H1 (cell line): ENCODE measurements at regions not wholly inside any gene's neighbourhood (a gene's known extent, or its start where the extent isn't known, plus 50 kb on each side); places are given as distances from the start of the nearest gene placed in this dataset.

Experiments
- CTCF ChIA-PET: fragments of 300-600 bp; sonication (Branson Sonifier 250); formaldehyde crosslinking; loops from one replicate; lab custom pipeline; 2021; ENCODE audit not compliant: partially characterized antibody; lab: Charles Lee
- POLR2A ChIA-PET: fragments of 300-600 bp; sonication (Branson Sonifier 250); formaldehyde crosslinking; loops from one replicate; lab custom pipeline; 2021; ENCODE audit warnings: inconsistent platforms; ENCODE audit not compliant: partially characterized antibody; lab: Charles Lee
- DNase-seq, 2 experiments: peaks; one replicate each; pipeline versions ENCODE4 v3.0.0 to v3.0.0-alpha.2; 2010 to 2022; ENCODE audit warnings: low spot score in 2 of 2, low read depth in 1 of 2, mixed read lengths in 1 of 2
- FAIRE-seq: peaks from 2 replicates; lab custom pipeline; 2011; peaks lifted over from hg19 to GRCh38; lab: Jason Lieb, UNC
- H2AFZ ChIP-seq: 2 replicates; pipeline ENCODE4 v1.8.1; 2012; ENCODE audit warnings: low read length, inconsistent platforms
- H2AK5ac ChIP-seq: 2 replicates; pipeline ENCODE4 v1.6.1; 2013; ENCODE audit warnings: low read depth, low read length
- H2BK120ac ChIP-seq: replicated peaks from 2 replicates; pipeline ENCODE3; 2013; ENCODE audit warnings: low read depth, low read length, inconsistent platforms
- H2BK12ac ChIP-seq: 2 replicates; pipeline ENCODE4 v1.6.1; 2013; ENCODE audit warnings: low read depth, low read length
- H2BK15ac ChIP-seq: 2 replicates; pipeline ENCODE4 v1.6.1; 2013; ENCODE audit warnings: low read length
- H2BK20ac ChIP-seq: 2 replicates; pipeline ENCODE4 v1.6.1; 2013; ENCODE audit warnings: low read length
- H2BK5ac ChIP-seq: 2 replicates; pipeline ENCODE4 v1.6.1; 2013; ENCODE audit warnings: low read depth, low read length
- H3K14ac ChIP-seq: 2 replicates; pipeline ENCODE4 v1.6.1; 2013; ENCODE audit warnings: inconsistent platforms; ENCODE audit not compliant: insufficient read length
- H3K18ac ChIP-seq: 2 replicates; pipeline ENCODE4 v1.6.1; 2013; ENCODE audit warnings: low read length; ENCODE audit errors: extremely low read depth
- H3K23ac ChIP-seq: 2 replicates; pipeline ENCODE4 v1.6.1; 2013; ENCODE audit warnings: inconsistent platforms; ENCODE audit not compliant: insufficient read length
- H3K23me2 ChIP-seq: 2 replicates; pipeline ENCODE4 v1.6.1; 2013; ENCODE audit warnings: low read depth, low read length
- H3K27ac ChIP-seq: 2 replicates; pipeline ENCODE4 v1.6.1; 2011; ENCODE audit warnings: low read depth, low read length, inconsistent platforms
- H3K27me3 ChIP-seq, 4 experiments: replicated peaks in 1 of 4; 1 replicate in 1 of 4; 2 replicates in 3 of 4; pipeline versions ENCODE4 v1.6.1 to v1.8.1; 2011 to 2013; ENCODE audit warnings: low read length in 3 of 4, mild to moderate bottlenecking in 3 of 4, inconsistent platforms in 2 of 4, mixed read lengths in 2 of 4, moderate library complexity in 1 of 4; ENCODE audit not compliant: control insufficient read depth in 3 of 4, insufficient read depth in 3 of 4; ENCODE audit errors: extremely low read depth in 1 of 4
- H3K36me3 ChIP-seq, 4 experiments: 2 replicates each; pipeline versions ENCODE4 v1.6.1 to v1.8.1; 2011 to 2013; ENCODE audit warnings: mild to moderate bottlenecking in 4 of 4, low read length in 3 of 4, moderate library complexity in 2 of 4, control low read depth in 1 of 4, inconsistent platforms in 1 of 4; ENCODE audit not compliant: insufficient read depth in 4 of 4, control insufficient read depth in 2 of 4
- H3K4ac ChIP-seq: replicated peaks from 2 replicates; pipeline ENCODE3; 2013; ENCODE audit warnings: low read length, low read depth, mixed read lengths, inconsistent platforms; ENCODE audit not compliant: insufficient read length
- H3K4me1 ChIP-seq, 4 experiments: replicated peaks in 1 of 4; 1 replicate in 1 of 4; 2 replicates in 3 of 4; pipeline versions ENCODE4 v1.6.1 to v1.8.1; 2011 to 2013; ENCODE audit warnings: low read length in 3 of 4, inconsistent platforms in 2 of 4, mixed read lengths in 1 of 4; ENCODE audit not compliant: insufficient read depth in 4 of 4, control insufficient read depth in 3 of 4
- H3K4me2 ChIP-seq, 2 experiments: 2 replicates each; pipeline versions ENCODE4 v1.6.1 to v1.8.1; 2011 to 2013; ENCODE audit warnings: low read depth in 2 of 2, low read length in 2 of 2, control low read depth in 1 of 2, inconsistent platforms in 1 of 2, mild to moderate bottlenecking in 1 of 2; ENCODE audit not compliant: insufficient read depth in 1 of 2
- H3K4me3 ChIP-seq, 4 experiments: fragments of 200-600, 300-600 bp in 1 of 4; sonication (generic), shearing (Covaris generic), sonication (Bioruptor Twin) in 1 of 4; 2 replicates each; pipeline versions ENCODE4 v1.5.1 to v1.8.1; 2011 to 2016; ENCODE audit warnings: low read length in 4 of 4, low read depth in 3 of 4, control low read depth in 2 of 4, inconsistent platforms in 2 of 4, mild to moderate bottlenecking in 2 of 4, mixed read lengths in 1 of 4, moderate library complexity in 1 of 4; ENCODE audit not compliant: insufficient read depth in 2 of 4; ENCODE audit errors: extremely low read depth in 1 of 4
- H3K56ac ChIP-seq: replicated peaks from 2 replicates; pipeline ENCODE3; 2013; ENCODE audit warnings: low read depth, mild to moderate bottlenecking, mixed read lengths, low read length, inconsistent platforms; ENCODE audit not compliant: insufficient read length
- H3K79me1 ChIP-seq: 2 replicates; pipeline ENCODE4 v1.6.1; 2013; ENCODE audit warnings: low read depth, low read length, control low read depth
- H3K79me2 ChIP-seq, 2 experiments: 2 replicates each; pipeline versions ENCODE4 v1.6.1 to v1.8.1; 2012 to 2013; ENCODE audit warnings: low read length in 2 of 2, mild to moderate bottlenecking in 2 of 2, inconsistent platforms in 1 of 2; ENCODE audit not compliant: insufficient read depth in 2 of 2, control insufficient read depth in 1 of 2
- H3K9ac ChIP-seq, 4 experiments: replicated peaks in 1 of 4; 1 replicate in 1 of 4; 2 replicates in 3 of 4; pipeline versions ENCODE4 v1.6.1 to v1.8.1; 2011 to 2013; ENCODE audit warnings: low read depth in 3 of 4, low read length in 3 of 4, control low read depth in 2 of 4, mild to moderate bottlenecking in 2 of 4, moderate library complexity in 2 of 4, inconsistent platforms in 1 of 4; ENCODE audit errors: extremely low read depth in 1 of 4
- H3K9me3 ChIP-seq, 2 experiments: 2 replicates each; pipeline versions ENCODE4 v1.6.1 to v1.8.1; 2012 to 2013; ENCODE audit warnings: mild to moderate bottlenecking in 2 of 2, moderate library complexity in 2 of 2, control low read depth in 1 of 2, inconsistent platforms in 1 of 2, low read depth in 1 of 2, low read length in 1 of 2, mixed read lengths in 1 of 2; ENCODE audit not compliant: insufficient read depth in 2 of 2
- H4K20me1 ChIP-seq, 2 experiments: replicated peaks in 1 of 2; 2 replicates each; pipeline versions ENCODE3 to v1.8.1; 2011 to 2013; ENCODE audit warnings: inconsistent platforms in 2 of 2, low read length in 2 of 2, mild to moderate bottlenecking in 1 of 2; ENCODE audit not compliant: insufficient read depth in 2 of 2, control insufficient read depth in 1 of 2
- H4K5ac ChIP-seq: 2 replicates; pipeline ENCODE4 v1.6.1; 2013; ENCODE audit warnings: low read length, low read depth, mixed read lengths, inconsistent platforms; ENCODE audit not compliant: insufficient read length
- H4K8ac ChIP-seq: 2 replicates; pipeline ENCODE4 v1.8.0; 2013; ENCODE audit warnings: mild to moderate bottlenecking, moderate library complexity, low read length, inconsistent platforms; ENCODE audit not compliant: insufficient read depth; ENCODE audit errors: extremely low read depth
- H4K91ac ChIP-seq: replicated peaks from 2 replicates; pipeline ENCODE3; 2013; ENCODE audit warnings: low read length, mixed read lengths, inconsistent platforms; ENCODE audit not compliant: insufficient read length
- KDM1A ChIP-seq: fragments of 200-600, 300-600 bp; sonication (generic); IDR thresholded peaks from 2 replicates; pipeline ENCODE4 v1.7.1; 2016; ENCODE audit warnings: mild to moderate bottlenecking, low read length, borderline replicate concordance
- POLR2A ChIP-seq, 2 experiments: IDR thresholded peaks; 1 replicate in 1 of 2; 2 replicates in 1 of 2; pipeline ENCODE4 v1.6.1; 2011; ENCODE audit warnings: low read depth in 2 of 2, low read length in 2 of 2, mild to moderate bottlenecking in 2 of 2; ENCODE audit errors: control extremely low read depth in 1 of 2
- POLR2AphosphoS5 ChIP-seq: IDR thresholded peaks from 2 replicates; pipeline ENCODE4 v1.6.1; 2011; ENCODE audit warnings: low read depth, low read length
- RBBP5 ChIP-seq: IDR thresholded peaks from 2 replicates; pipeline ENCODE4 v1.7.1; 2012; ENCODE audit warnings: low read depth, mild to moderate bottlenecking, inconsistent platforms, low read length, moderate library complexity, borderline replicate concordance
- SAP30 ChIP-seq: fragments of 300-600 bp; sonication (generic); IDR thresholded peaks from 2 replicates; pipeline ENCODE4 v1.7.1; 2012; ENCODE audit warnings: low read length, moderate library complexity, mild to moderate bottlenecking, inconsistent platforms; ENCODE audit not compliant: insufficient read depth, insufficient replicate concordance
- SIRT6 ChIP-seq: IDR thresholded peaks from one replicate; pipeline ENCODE4 v1.7.1; 2012; ENCODE audit warnings: low read length, inconsistent platforms
- SIX5 ChIP-seq: IDR thresholded peaks from 2 replicates; pipeline ENCODE4 v1.6.1; 2011; ENCODE audit warnings: mild to moderate bottlenecking, low read depth, low read length
- SP1 ChIP-seq: IDR thresholded peaks from 2 replicates; pipeline ENCODE4 v1.6.1; 2011; ENCODE audit warnings: low read depth, low read length
- WGBS, 2 experiments: shearing (Covaris generic) in 1 of 2; methylation state at CpG; one replicate each; pipeline versions ENCODE4 v1.1.6 to v1.1.7; 2013 to 2015; ENCODE audit warnings: low lambda C conversion rate in 2 of 2, mixed read lengths in 2 of 2, inconsistent platforms in 1 of 2, low coverage in 1 of 2, missing lambda C conversion rate in 1 of 2; ENCODE audit not compliant: insufficient replicate concordance in 2 of 2, insufficient coverage in 1 of 2, insufficient read length in 1 of 2; ENCODE audit errors: extremely low coverage in 1 of 2, missing lambda C conversion rate in 1 of 2; 5-methylcytosine and 5-hydroxymethylcytosine counted together
- TF ChIP-seq, protein P1 (sequence below): IDR thresholded peaks from 2 replicates; pipeline ENCODE4 v1.6.1; 2011; ENCODE audit warnings: low read depth, mild to moderate bottlenecking, low read length; ENCODE audit not compliant: insufficient read depth
- TF ChIP-seq, protein P2 (sequence below), 3 experiments: IDR thresholded peaks; 1 replicate in 2 of 3; 2 replicates in 1 of 3; pipeline versions ENCODE4 v1.5.1 to v1.6.1; 2011; ENCODE audit warnings: low read length in 3 of 3, mild to moderate bottlenecking in 3 of 3, inconsistent platforms in 2 of 3, low read depth in 1 of 3, moderate library complexity in 1 of 3; ENCODE audit not compliant: insufficient read depth in 1 of 3; ENCODE audit errors: control extremely low read depth in 1 of 3

DNA sequence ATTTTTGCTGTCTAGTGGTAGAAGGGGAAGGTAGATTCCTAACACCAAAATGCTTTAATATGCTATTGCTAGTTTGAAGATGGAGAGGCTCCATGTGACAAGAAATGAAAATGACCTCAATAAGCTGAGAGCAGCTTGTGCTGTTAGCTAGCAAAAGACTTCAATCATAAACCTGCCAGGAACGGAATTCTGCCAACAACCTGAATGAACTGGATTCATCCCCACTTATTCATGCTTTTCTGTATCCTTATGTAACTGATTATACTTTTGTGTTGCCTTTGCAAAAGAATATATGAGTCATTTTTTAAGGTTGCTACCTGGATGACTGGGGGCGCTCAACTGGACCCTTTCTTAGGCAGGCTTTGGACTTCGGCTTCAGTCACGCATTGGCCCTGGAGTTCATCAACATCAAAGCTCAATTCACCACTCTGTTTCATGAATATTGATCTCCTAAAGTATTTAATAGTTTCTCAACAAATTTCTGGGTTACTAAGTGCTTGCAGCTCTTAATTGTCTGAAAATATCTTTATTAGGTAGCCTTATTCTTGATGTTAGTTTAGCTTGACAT is 97.5 kb upstream of the KCNJ3 start:
- ChIA-PET CTCF (interaction anchor here (2.2 kb wide), 1 partner anchor 23 kb away, joined by 9 read pairs; no protein-coding TSS in a partner anchor), POLR2A (no interaction called here)
- Histone ChIP-seq H2AFZ (0 out of 2 replicates have a peak overlapping the region, but pooled peaks have one; percentile 12), H3K4ac (no peak overlapping the region), H2BK15ac (no peak overlapping the region), H2AK5ac (no peak overlapping the region), H2BK120ac (no peak overlapping the region), H3K79me1 (no peaks in the 10 kb centered on the region), H3K27me3 (no peaks in the 10 kb centered on the region), H2BK12ac (no peak overlapping the region), H3K4me1 (no peaks in the 10 kb centered on the region), H3K14ac (no peak overlapping the region), H3K23ac (no peak overlapping the region), H3K18ac (no peak overlapping the region), H3K56ac (no peak overlapping the region), H2BK5ac (no peak overlapping the region), H4K20me1 (no peaks in the 10 kb centered on the region), H3K9ac (no peak overlapping the region), H3K36me3 (no peaks in the 10 kb centered on the region), H3K4me3 (no peak overlapping the region), H3K27ac (no peak overlapping the region), H3K79me2 (no peaks in the 10 kb centered on the region), H2BK20ac (no peak overlapping the region), H3K9me3 (no peaks in the 10 kb centered on the region), H4K91ac (no peak overlapping the region), H3K4me2 (no peak overlapping the region), H4K8ac (no peak overlapping the region), H3K23me2 (no peaks in the 10 kb centered on the region), H4K5ac (no peak overlapping the region)
- FAIRE-seq (no peak), DNase-seq (no peak)
- WGBS, 2 experiments: 96% methylated on average over 4 of the region's 4 CpGs; no CpG with 5 or more reads in 1 of the 2 experiments
- TF ChIP-seq POLR2AphosphoS5 (no peak), KDM1A (no peak), SIX5 (no peak), POLR2A (IDR thresholded peaks at IDR 0.05; ENCODE audit: control extremely low read depth in 1 of 2, low read depth in 2 of 2, low read length in 2 of 2) (no peak), SIRT6 (no peak), RBBP5 (no peak), SAP30 (no peak), SP1 (no peak)
- TF ChIP-seq, protein P1, sequence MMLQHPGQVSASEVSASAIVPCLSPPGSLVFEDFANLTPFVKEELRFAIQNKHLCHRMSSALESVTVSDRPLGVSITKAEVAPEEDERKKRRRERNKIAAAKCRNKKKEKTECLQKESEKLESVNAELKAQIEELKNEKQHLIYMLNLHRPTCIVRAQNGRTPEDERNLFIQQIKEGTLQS: no peak
- TF ChIP-seq, protein P2, sequence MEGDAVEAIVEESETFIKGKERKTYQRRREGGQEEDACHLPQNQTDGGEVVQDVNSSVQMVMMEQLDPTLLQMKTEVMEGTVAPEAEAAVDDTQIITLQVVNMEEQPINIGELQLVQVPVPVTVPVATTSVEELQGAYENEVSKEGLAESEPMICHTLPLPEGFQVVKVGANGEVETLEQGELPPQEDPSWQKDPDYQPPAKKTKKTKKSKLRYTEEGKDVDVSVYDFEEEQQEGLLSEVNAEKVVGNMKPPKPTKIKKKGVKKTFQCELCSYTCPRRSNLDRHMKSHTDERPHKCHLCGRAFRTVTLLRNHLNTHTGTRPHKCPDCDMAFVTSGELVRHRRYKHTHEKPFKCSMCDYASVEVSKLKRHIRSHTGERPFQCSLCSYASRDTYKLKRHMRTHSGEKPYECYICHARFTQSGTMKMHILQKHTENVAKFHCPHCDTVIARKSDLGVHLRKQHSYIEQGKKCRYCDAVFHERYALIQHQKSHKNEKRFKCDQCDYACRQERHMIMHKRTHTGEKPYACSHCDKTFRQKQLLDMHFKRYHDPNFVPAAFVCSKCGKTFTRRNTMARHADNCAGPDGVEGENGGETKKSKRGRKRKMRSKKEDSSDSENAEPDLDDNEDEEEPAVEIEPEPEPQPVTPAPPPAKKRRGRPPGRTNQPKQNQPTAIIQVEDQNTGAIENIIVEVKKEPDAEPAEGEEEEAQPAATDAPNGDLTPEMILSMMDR (IDR thresholded peaks at IDR 0.05; ENCODE audit: control extremely low read depth in 1 of 3, insufficient read depth in 1 of 3, low read depth in 1 of 3, low read length in 3 of 3): no peak
